ENCODE measurements at regions not wholly inside any gene's neighbourhood (a gene's known extent, or its start where the extent isn't known, plus 50 kb on each side); places are given as distances from the start of the nearest gene placed in this dataset.

GRCh38 chr10:11387551-11388222 lies 223.8 kb downstream of the USP6NL start:
- TF ChIP-seq YY1 (tag by site-specific recombination; IDR thresholded peaks at IDR 0.05), result no peak
- TF ChIP-seq KLF8 (tag by site-specific recombination; IDR thresholded peaks at IDR 0.05), result no peak
- no peak for TF ChIP-seq ZBTB1 (tag by site-specific recombination; IDR thresholded peaks at IDR 0.05)
- no peak for TF ChIP-seq CTCF (tag by site-specific recombination; IDR thresholded peaks at IDR 0.05)
- TF ChIP-seq ZNF223 (tag by site-specific recombination; IDR thresholded peaks at IDR 0.05), result no peak
- TF ChIP-seq ZNF121 (tag by site-specific recombination; IDR thresholded peaks at IDR 0.05), result no peak
- TF ChIP-seq ZBTB7A (tag by site-specific recombination; IDR thresholded peaks at IDR 0.05; ENCODE audit: low read depth), result no peak

All from HEK293 (cell line).